OCI-LY7 (cell line): ENCODE measurements at regions not wholly inside any gene's neighbourhood (a gene's known extent, or its start where the extent isn't known, plus 50 kb on each side); places are given as distances from the start of the nearest gene placed in this dataset.

Experiments used
- EZH2phosphoT487 ChIP-seq: fragments of 200-600 bp; sonication (generic); IDR thresholded peaks from 2 replicates; pipeline ENCODE4 v1.6.1; 2018; ENCODE audit warnings: low read depth, borderline replicate concordance, mild to moderate bottlenecking, mixed run types, antibody characterized with exemption, low read length, moderate library complexity, mixed read lengths
- TF ChIP-seq, protein P1 (sequence below): fragments of 200-600 bp; sonication (generic); conservative IDR thresholded peaks from 2 replicates; pipeline ENCODE4 v1.5.1; 2014; ENCODE audit warnings: mild to moderate bottlenecking, antibody characterized with exemption, low read length, moderate library complexity, mixed read lengths

DNA sequence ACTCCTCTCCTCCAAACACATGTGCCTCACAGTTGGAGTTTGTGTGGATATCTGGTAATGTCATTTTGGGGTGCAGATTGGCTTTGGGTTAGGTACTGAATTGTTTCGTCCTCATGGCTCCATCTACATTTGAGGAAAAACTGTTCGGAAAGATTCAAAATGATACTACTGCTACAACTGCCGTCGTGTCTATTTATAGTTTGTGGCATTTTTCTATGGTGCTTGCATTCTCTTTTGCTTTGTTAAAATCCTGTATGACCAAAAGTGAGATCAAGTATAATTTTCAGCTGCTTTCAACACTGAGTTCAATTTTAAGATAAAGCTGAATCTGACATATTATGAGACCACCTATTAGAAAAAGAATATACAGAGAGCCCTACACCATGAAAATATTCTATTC is 176.3 kb upstream of the DSEL start:
- TF ChIP-seq, protein P1, sequence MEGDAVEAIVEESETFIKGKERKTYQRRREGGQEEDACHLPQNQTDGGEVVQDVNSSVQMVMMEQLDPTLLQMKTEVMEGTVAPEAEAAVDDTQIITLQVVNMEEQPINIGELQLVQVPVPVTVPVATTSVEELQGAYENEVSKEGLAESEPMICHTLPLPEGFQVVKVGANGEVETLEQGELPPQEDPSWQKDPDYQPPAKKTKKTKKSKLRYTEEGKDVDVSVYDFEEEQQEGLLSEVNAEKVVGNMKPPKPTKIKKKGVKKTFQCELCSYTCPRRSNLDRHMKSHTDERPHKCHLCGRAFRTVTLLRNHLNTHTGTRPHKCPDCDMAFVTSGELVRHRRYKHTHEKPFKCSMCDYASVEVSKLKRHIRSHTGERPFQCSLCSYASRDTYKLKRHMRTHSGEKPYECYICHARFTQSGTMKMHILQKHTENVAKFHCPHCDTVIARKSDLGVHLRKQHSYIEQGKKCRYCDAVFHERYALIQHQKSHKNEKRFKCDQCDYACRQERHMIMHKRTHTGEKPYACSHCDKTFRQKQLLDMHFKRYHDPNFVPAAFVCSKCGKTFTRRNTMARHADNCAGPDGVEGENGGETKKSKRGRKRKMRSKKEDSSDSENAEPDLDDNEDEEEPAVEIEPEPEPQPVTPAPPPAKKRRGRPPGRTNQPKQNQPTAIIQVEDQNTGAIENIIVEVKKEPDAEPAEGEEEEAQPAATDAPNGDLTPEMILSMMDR: no peak
- TF ChIP-seq EZH2phosphoT487: no peak
